KBM-7 (cell line): ENCODE measurements at regions not wholly inside any gene's neighbourhood (a gene's known extent, or its start where the extent isn't known, plus 50 kb on each side); places are given as distances from the start of the nearest gene placed in this dataset.
"Not testable (repeated sequence)": the region's sequence is repeated elsewhere in the genome, so short reads cannot be mapped to it uniquely, and the experiment has no call there.

ENCODE experiments used
- DNase-seq: peaks from one replicate; pipeline ENCODE4 v3.0.0-alpha.2; 2015
- in situ Hi-C: fragments of 300-500 bp; cut with MboI; formaldehyde crosslinking; loops from 2 replicates; pipeline ENCODE4 v1.14.3; 2020; ENCODE audit warnings: low sequenced_read_pairs, low pct_unique_long_range_greater_than_20kb, mixed read lengths

DNA sequence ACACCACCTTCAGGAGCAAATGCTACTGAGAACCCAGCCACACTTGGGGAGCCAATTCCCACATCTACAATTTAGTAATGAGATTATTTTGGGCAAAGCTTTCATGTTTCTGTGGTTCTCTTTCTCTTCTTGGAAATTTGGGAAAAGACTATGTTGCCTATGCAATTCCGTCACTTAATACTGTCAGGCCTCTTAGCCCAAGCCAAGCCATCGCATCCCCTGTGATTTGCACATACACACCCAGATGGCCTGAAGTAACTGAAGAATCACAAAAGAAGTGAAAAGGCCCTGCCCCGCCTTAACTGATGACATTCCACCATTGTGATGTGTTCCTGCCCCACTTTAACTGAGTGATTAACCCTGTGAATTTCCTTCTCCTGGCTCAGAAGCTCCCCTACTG lies 153.4 kb upstream of the NANOGP8 start:
- in situ Hi-C loops = not testable (repeated sequence)

DNA sequence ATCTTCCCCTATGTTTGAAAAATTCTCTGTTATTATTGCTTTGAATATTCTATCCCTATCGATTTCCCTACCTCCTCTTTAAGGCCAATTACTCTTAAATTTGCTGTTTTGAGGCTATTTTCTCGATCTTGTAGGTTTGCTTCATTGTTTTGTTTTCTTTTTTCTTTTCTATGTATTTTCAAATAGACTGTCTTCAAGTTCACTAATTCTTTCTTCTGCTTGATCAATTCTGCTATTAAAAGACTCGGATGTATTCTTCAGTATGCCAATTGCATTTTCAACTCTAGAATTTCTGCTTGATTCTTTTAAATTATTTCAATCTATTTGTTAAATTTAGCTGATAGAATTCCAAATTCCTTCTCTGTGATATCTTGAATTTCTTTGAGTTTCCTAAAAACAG lies 144.0 kb upstream of the NANOGP8 start:
- in situ Hi-C loops = no loop called here
- DNase-seq = no peak

More for the DNA sequence above, 153.4 kb upstream of the NANOGP8 start:
- not testable (repeated sequence) for DNase-seq

DNA sequence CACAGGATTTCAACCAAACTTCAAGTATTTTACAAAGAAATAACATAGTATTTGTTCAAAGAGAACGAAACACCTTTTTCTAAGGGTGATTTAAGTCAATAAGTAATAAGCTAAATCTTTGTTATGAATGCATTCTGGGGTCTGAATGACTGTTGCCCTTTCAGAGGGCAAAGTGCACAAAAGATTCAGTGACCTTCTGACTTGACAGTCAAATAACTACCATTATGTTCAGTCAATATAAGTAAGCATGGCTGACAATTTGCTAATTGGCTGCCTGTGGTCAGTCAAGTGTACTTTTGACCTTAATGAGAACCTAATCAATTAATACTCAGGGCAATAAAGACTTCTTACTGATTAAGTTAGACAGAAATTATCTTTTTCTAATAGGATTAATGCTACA lies 133.1 kb upstream of the NANOGP8 start:
- no peak for DNase-seq
- in situ Hi-C loops = no loop called here

DNA sequence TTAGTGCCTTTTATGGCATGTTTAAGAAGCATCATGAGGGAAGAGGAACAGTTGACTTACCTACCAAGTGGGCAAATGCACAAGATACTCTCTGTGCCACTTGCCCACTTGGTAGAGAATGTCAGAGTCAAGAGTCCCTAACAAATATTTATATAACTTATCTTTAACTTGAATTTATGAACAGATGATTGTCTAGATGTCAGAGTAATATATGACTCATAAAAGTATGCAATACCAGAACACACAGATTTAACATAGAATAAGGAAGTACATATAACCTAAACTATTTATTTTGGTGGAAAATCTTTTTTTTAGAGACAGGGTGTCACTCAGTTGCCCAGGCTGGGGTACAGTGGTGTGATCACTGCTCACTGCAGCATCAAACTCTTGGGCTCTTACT lies 130.0 kb upstream of the NANOGP8 start:
- in situ Hi-C loops = no loop called here
- DNase-seq = no peak

- DNase-seq = no peak
- in situ Hi-C loops = no loop called here
Observed at GRCh38 chr15:35211240-35211902, 126.3 kb upstream of the NANOGP8 start.

DNA sequence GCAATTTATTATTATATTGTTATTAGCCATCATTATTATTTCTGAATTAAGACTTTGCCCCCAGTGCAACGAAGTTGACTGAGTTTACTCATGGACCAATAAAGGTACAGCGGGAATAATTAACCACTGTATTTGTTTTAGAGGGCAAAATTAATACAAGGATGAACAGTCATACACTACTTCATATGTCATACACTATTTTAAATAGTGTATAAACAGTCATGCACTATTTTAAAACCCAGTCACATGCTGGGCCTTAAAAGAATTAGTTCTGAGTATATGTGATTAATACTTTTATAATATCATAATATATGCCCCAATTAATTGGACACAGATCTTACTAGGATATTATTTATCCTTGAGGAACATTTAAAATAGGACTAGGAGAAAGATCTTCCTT lies 125.3 kb upstream of the NANOGP8 start:
- in situ Hi-C loops = no loop called here
- DNase-seq = no peak

- in situ Hi-C loops = no loop called here
- no peak for DNase-seq
Observed at GRCh38 chr15:35209838-35210237, 124.7 kb upstream of the NANOGP8 start.

GRCh38 chr15:35208353-35208752 lies 123.3 kb upstream of the NANOGP8 start:
- in situ Hi-C loops = no loop called here

GRCh38 chr15:35206060-35206675 lies 121.1 kb upstream of the NANOGP8 start:
- in situ Hi-C loops = no loop called here
- peak; percentile 49 for DNase-seq

More at GRCh38 chr15:35208353-35208752, 123.3 kb upstream of the NANOGP8 start:
- no peak for DNase-seq

- in situ Hi-C loops = no loop called here
Observed at GRCh38 chr15:35198197-35198596, 113.1 kb upstream of the NANOGP8 start.

GRCh38 chr15:35197754-35198153 lies 112.7 kb upstream of the NANOGP8 start:
- in situ Hi-C loops = no loop called here
- DNase-seq = no peak

More at GRCh38 chr15:35198197-35198596, 113.1 kb upstream of the NANOGP8 start:
- no peak for DNase-seq

GRCh38 chr15:35197306-35197705 lies 112.2 kb upstream of the NANOGP8 start:
- DNase-seq = no peak
- in situ Hi-C loops = no loop called here

DNA sequence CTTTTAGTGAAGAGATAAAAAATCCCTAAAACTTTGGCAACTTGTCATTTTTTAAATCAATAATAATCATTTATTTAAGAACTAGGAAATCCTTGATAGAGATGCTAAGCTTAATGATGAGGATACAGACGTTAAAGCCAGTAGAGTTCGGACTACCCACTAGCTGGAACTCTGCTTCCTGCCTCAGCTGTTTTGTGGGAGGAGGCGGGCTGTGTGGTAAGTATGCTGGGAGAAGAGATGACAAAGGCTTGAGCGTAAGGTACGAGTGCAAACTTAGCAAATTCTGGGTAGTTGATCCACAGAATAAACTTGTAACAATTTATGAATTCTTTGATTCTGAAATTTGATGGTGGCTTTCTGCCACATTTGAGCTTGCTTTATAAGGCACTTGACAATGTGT lies 111.2 kb upstream of the NANOGP8 start:
- in situ Hi-C loops = no loop called here
- DNase-seq = no peak

DNA sequence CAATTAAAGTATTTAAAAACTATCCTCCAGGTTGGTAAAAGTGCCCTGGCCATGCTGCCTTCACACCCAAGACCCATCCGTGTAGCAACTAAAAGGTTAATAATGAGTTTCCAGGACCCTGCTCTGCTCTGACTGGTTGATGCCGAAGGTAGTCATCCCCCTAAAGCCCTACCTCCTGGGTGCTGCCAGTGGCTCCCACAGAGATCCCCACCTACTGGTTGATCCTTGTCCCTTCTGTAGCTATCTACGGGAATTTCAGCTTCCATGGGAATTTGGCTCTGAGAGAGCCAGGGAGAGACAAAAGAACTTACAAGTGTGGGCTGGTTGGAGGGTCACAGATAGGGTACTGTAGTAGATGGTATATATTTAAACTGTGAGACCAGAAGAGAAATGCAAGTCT lies 110.6 kb upstream of the NANOGP8 start:
- in situ Hi-C loops = no loop called here
- no peak for DNase-seq

GRCh38 chr15:35195031-35195430 lies 109.9 kb upstream of the NANOGP8 start:
- in situ Hi-C loops = no loop called here
- no peak for DNase-seq

- no peak for DNase-seq
- in situ Hi-C loops = no loop called here
Observed at GRCh38 chr15:35194296-35194695, 109.2 kb upstream of the NANOGP8 start.

- in situ Hi-C loops = no loop called here
- DNase-seq = no peak
Observed at GRCh38 chr15:35191783-35192182, 106.7 kb upstream of the NANOGP8 start.

DNA sequence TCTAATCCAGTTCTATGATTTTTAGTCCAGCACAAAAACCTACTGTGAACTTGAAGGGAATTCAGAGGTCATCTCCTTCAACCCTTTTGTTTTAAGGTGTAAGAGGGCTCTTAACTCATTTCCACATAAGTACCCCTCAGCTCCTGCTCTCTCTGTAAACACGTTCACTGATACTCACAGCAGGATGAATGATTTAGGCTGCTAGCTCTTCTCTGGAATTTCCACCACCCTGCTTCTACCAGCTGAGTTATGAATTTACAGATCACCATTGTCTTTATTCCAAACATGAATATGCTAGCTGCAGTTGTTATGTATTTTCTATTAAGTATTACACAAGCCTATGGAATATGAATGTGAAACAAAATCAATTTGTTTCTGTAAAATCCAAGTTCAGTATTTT lies 101.3 kb upstream of the NANOGP8 start:
- no peak for DNase-seq
- in situ Hi-C loops = no loop called here

- in situ Hi-C loops = no loop called here
- no peak for DNase-seq
Observed at GRCh38 chr15:35184646-35185045, 99.6 kb upstream of the NANOGP8 start.

DNA sequence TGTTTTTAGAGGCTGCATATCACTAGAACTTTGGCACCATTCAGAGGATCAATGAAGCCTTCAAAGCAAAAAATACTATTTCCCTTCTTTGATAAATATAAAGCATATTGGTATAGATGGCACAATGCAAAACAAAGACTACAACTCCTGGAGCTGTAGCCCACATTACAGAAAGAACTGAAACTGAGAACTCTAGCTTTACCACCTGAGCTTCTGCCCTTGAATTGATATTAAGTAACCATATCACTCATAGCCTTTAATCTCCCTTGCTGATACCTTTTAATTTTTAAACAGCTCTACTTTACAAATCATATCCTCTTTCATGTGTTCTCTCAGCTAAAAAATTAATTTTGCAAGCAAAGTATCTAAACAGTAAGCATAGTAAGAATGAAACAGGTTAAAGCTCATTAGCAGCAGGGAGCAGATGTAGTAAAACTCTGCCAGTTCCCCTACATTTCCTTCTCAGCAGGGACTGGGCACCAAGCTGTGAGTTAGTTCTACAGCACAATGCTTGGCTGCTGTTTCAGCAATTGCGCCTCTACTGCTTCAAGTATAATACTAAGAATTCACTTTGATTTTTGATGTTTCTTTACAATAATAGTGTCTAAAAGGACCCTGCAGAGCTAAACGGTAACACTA lies 97.9 kb upstream of the NANOGP8 start:
- no peak for DNase-seq

DNA sequence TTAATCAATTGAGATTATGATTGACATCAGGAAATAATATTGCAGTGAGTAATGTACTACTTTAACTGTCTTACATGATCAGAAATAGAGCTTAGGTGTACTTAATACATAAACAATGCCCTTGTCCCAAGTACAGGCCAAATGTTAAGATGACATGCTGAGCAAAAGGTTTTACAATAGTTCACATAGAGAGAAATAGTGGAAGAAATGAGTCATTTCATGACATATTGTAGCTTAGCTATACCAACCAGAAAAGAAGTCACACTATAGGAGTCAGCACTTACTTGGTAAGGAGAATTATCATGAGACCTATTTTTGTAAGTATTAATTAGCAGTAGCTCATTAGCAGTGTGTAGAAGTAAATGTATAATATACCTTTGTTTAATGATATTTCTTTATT lies 96.4 kb upstream of the NANOGP8 start:
- in situ Hi-C loops = no loop called here
- DNase-seq = no peak

More for the DNA sequence above, 97.9 kb upstream of the NANOGP8 start:
- in situ Hi-C loops = no loop called here
